NCI-H526 treated with DMSO at 0.1 percent for 48 hours (cell line): ENCODE measurements at regions not wholly inside any gene's neighbourhood (a gene's known extent, or its start where the extent isn't known, plus 50 kb on each side); places are given as distances from the start of the nearest gene placed in this dataset.
"Not testable (repeated sequence)": the region's sequence is repeated elsewhere in the genome, so short reads cannot be mapped to it uniquely, and the experiment has no call there.

Source experiments
- DNase-seq: peaks from one replicate; lab custom pipeline; 2025; lab: John Stamatoyannopoulos, UW

DNA sequence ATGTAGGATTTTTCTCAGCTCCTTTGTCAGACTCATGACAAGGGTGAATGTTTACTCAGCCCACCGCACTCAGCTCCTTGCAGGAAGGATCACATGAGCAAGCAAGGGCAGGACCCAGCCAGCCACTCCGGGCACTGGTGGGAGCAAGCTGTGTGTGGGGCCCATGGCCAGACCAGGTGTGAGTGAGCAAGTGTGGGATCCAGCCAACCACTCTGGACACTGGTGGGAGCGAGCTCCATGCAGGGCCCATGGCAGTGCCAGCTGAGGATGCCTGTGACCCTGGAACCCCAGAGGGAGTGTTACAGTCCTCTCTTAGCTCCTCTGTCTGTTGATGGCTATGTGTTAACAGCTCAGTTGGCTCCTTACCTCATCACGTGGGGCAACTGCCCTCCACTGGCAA lies 2750.6 kb downstream of the PCDH7 start:
- DNase-seq, result no peak

DNA sequence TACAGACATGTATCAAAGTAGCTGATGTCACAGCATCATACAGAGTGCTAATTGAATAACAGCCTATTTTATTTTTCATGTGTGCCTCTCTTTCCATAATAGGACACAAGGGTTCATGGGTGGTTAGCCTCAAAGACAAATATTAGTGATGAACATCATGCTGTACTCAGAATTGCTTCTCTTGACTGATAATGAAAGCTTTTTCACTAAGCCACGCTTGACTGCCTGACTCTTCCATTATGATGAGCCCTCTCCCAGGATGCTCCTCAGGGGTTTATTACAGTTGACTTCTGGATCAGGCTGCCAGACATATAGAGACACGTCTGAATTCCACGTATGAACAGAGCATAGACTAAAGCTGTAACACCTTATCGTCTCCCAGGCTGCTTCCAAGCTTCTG lies 2757.5 kb downstream of the PCDH7 start:
- no peak for DNase-seq

DNA sequence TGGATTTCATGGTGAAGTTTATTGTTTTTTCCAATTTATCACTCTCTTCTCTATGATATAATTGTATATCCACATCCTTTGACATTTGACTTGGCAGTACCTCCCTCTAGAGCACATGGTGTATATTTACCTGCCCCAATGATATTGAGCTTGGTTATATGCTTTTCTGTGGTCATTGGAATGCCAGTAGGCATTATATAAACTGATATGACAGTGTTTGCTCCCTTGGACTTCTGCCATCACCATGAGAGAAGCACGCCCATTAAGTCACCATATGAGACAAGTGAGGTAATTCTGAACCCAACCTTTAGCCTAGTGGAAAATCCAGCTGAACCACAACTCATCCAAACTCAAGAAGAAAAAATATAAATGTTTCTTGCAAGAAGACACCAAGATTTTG lies 2761.5 kb downstream of the ARAP2 start:
- no peak for DNase-seq

DNA sequence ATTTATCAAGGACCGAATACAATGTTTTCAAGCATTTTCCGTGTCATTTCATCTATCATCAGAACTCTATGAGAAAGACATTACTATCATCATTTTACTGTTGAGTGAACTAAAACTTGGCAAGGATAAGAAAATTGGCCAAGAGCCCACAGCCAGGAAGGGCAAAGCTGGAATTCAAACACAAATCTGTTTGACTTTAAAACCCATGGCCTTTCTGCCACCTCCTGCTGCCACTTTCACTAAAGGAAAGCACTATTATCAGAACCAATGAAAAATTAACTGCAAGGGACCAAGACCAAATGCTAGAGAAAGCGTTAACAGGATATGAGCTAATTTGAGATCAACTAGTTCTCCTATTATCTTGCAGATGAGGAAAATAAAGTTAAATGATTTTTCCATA lies 2759.2 kb downstream of the ARAP2 start:
- no peak for DNase-seq

DNA sequence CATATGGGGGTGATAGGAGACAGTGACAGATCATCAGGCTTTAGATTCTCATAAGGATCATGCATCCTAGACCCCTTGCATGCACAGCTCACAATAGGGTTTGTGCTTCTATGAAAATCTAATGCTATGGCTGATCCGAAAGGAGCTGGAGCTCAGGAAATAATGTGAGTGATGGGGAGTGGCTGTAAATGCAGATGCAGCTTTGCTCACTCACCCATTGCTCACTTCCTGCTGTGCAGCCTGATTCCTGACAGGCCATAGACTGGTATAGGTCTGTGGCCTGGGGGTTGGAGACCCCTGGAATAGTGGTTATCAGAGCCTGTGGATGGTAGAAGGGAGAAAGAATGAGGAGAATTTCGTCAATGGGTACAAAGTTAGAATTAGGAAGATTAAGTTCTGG lies 2751.1 kb downstream of the ARAP2 start:
- no peak for DNase-seq

DNA sequence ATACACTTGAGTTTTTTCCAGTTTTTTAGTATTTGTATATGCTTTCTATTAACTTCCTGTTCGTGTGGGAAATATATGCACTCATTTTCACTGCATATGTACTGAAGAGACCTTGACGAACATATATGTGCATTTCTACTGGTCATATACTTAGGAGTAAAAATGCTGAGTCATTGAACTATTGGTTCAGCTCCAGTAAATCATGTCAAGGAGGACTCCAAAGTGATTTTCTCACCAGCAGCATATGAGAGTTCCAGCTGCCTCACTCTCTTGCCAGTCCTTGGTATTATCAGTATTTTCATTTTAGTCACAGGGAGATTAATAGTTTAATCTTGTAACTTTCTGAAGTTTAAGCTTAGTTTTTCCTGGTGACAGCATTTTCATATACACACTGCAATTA lies 2750.2 kb downstream of the ARAP2 start:
- no peak for DNase-seq

DNA sequence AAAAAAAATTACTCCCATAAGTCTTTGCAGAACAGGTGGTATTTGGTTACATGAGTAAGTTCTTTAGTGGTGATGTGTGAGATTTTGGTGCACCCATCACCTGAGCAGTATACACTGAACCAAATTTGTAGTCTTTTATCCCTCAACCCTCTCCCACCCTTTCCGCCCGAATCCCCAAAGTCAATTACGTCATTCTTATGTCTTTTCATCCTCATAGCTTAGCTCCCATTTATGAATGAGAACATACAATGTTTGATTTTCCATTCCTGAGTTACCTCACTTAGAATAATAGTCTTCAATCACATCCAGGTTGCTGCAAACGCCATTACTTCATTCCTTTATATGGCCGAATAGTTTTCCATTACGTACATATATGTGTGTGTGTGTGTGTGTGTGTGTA lies 2742.7 kb downstream of the ARAP2 start:
- not testable (repeated sequence) for DNase-seq

DNA sequence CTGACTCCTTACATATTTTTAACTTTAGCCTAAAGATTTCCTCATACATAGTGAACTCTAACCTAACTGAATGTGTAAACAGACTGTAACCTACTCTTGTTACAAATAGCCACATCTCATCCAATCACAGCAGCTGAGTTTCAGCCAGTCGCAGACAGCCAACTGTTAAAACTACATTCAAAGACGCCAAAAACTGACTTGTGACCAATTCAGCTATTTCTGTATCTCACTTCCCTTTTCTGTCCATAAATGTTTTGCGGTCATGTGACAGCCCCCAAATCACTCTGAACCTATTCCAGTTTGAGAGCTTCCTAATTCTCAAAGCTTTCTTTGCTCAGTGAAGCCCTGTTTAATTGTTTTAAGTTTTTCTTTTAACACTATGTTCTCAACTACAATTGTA lies 2731.9 kb downstream of the ARAP2 start:
- no peak for DNase-seq

DNA sequence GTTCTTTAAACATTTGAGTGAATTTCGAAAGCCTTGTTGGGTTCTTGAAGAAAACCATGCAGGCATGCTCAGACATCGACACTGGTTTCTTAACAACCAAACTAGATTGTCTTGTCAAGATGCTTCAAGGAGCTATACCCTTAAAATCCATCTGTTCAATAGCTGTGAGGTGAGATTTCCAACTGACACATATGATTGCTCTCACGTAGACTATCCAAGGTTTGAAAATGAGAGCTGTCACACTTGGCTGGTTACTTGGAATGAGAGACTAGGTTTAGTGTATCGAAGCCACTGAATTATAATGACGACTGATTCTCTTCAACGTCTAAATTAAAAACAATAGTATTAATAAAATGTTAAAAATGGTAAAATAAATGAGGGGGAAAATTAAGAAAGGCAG lies 2725.5 kb downstream of the ARAP2 start:
- DNase-seq, result no peak

DNA sequence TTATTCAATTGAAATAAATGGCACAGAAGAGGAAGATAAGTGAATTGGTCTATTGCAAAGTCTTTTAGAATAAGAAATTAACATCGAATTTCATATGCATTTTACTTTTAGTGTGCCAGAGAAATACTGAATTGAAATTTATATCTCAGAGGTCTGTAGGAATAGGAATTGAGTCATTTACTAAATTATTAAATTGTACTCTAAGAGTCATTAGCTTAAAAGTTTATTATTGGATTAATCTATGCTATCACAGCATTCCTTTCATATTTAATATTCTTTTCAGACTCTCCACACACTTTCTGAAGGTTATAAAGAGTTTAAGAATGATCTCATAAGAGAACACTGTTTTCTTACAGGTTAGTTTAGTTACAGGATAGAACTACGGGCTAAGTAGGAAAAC lies 2711.5 kb downstream of the ARAP2 start:
- no peak for DNase-seq

DNA sequence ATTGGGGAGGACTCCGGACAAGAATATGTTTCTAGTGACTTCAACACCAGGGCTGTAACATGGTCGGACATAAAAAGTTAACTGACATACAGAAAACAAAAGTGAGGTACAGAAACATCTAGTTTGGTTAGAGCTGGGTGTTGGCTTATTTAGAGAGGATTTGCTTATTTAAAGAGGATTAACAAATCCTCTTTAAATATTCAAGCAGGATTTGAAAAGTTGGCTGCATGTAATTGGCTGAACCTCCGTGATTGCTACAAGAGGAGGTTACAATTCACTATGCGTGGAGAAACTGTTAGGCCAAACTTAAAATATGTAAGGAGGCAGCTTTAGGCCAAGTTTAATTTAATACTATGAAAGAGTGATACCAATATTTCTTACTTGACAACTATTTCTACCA lies 2707.4 kb downstream of the ARAP2 start:
- DNase-seq, result peak; percentile 43

DNA sequence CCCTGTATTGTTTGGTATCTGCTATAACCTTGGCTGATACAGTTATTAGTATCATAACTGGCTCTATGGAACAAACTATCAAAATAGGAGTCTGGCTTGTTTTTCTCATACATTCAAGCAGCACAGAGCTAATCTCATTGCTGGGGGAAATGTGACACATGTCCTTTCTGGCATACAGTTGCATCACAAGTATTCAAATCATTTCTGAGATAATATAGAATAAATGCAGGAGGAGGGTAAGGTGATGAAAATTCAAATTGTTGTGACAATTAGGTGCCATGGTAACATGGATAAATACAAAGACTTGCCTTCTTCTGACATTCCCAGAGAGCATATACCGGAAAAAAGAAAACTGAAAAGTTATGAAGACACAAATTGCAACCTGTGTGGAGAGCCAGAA lies 2706.8 kb downstream of the ARAP2 start:
- DNase-seq, result peak; percentile 50

DNA sequence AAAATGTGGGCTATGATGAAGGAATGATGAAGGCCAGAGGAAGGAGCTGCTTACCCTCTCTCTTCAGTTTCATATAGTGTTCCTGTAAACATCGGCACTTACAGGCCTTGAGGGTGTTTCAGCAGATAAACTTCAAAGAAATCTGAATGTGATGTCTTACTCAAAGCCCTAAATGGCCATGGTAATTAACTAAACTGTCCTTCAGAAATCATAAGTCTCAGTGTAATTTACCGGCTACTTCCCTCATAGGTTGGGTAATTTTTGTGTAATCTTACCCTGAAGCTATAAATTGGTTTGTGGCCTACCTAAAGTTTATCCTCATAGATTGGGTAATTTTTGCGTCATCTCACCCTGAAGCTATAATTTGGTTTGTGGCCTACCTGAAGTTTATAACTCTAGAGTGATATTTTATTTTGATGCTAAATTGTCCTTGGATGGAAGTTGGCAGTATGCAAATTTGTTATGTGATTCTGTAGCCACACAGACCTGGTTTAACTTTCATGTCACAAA lies 2700.3 kb downstream of the ARAP2 start:
- no peak for DNase-seq

DNA sequence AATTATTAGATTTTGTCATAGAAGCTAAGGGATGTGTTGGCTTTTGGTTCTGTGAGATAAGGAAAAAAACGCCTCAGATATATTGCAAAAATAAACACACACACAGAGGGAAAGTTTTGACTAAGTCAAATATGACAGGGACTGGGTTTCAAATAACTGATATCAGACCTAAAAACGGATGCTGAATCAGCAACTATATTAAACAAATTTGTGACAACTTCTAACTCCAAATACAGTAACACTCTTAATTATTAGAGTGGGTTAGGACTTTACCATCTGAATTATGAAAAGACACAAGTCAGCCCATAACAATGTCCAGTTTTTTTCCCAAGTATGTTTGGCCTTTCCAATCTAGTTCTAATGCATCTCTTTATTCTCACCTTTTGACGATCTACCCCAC lies 2693.1 kb downstream of the ARAP2 start:
- no peak for DNase-seq

DNA sequence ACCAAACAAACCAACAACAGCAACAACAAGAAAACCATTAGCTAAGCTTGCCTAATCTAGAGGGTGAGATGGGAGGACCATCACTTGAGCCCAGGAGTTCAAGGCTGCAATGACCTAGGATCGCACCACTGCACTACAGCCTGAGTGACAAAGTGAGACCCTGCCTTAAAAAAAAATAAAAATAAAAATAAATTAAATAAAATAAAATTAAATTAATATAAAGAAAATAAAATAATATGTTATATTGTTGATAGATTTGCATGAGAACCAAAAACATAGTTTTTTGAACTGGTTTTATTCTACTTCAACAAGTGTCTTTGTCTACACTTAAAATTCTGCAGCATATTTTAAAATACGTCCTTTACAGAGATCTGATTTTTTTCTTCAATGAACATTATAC lies 2683.1 kb downstream of the ARAP2 start:
- DNase-seq, result no peak

DNA sequence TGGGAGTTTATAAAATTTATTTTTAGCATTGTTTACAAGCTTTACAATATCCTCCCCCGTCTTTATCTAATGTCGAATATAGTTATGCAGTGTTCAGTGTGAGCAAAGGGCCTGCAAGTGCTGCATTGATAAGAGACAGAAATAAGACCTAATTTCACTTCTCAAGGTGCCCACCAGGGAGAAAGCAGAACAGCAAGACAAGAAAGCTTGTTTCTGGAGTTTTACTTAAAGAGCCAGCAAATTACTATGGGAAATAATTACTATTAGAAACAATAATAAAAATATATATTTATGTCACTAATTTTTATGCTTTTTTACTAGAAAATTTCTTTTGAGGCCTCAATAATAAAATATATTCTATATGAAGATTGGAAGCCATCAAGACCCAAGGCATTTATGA lies 2677.7 kb downstream of the ARAP2 start:
- no peak for DNase-seq

DNA sequence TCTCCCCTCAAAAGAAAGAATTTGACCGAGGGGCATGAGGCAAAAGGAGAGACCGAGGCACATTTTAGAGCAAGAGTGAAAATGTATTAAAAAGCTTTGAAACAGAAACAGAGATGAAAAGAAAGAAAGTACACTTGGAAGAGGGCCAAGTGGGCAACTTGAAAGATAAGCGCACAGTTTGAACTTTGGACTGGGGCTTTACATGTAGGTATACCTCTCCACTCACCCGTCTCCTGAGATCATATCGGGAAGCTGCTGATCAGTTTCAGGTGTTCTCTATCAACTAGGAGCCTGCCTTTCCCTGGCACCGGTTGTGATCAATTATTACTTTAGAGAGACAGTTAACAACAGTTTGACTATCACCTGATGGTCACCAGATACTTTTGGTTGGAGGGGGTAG lies 2666.5 kb downstream of the ARAP2 start:
- DNase-seq, result no peak

DNA sequence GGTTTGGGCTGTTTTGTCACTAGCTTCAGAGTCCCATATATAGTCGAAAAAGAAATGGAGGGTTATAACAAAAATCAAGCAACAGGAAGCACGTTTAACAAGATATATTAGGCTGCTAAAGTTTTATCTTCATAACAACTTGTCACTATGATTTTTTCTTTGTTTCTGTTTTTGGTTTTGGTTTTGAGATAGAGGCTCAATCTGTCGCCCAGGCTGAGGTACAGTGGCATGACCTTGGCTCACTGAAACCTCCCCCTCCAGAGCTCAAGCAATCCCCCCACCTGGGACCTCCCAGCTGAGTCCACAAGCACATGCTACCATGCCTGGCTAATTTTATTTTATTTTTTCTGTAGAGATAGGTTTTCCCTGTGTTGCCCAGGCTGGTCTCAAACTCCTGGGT lies 2664.4 kb downstream of the ARAP2 start:
- DNase-seq, result no peak

DNA sequence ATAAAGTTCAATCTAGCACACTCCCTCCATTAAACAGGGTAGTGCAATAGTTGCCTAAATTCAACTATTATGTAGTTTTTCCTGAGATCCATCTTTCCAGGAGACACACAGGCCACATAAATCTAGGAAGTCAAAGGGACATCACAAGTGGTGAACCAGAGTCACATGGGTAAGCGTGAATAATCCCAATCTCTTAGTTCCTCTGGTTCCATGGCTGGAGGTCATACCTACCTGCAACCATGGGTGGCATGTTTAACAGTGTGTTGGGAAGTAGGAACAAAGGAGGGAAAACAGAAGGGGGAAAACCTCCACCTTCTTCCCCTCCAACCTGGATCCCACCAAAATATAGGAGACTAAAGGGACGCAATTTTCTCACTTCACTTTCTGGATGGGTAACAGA lies 2651.6 kb downstream of the ARAP2 start:
- DNase-seq, result no peak

DNA sequence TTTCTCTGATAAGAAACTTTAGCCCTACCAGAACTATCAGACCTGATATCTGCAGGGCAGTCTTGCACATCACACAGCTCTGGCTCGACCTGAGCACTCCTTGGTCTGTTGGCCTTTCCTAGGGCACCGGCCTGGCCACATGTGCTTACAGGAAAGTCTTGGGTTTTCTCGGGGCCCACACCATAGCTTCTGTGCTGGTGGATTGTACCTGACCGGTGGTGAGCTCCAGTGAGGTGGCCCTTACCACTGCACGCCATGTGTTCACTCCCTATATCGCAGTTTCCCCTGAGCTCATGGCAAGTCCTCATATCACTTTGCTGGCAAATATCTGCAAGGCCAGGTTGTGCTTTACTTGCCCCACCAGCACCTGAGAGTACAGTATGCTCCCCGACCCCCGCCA lies 2637.4 kb downstream of the ARAP2 start:
- no peak for DNase-seq

DNA sequence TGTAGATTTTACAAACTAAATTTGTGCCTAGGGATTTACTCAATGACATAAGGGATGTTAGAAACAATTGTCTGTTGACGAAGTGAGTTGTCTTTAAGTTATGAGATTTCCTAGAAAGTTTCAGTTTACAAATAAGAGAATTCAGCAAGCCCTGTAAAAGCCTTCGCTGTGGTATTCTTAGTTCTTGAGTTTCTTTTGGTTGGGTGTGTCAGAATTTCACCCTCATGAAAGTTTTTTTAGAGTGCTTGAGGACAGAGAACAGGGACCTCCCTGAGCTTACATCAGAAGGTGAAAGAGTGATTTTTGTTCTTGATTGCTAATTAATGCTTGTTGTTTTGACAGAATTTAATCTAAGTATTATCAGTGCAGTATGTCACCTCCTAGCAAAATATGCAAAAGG lies 2628.2 kb downstream of the ARAP2 start:
- DNase-seq, result no peak

DNA sequence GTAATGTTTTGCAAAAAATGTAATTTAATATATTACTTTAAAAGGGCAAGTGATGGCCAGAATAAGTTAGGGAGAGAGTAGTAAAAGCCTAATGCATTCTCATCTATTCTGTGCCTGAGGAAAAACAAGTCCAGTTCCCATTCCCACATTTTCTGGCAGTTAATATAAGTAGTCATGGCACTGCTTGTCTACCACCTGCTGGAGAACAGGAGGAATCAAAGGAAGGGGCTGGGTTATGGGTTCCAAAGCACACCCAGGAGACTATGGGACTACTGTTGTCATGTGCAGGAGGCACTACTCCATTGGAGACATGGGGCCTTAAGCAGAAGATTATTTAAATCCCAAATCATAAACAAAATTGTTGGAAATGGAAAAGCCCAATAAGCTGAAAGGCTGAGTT lies 2618.6 kb downstream of the ARAP2 start:
- DNase-seq, result peak; percentile 21

DNA sequence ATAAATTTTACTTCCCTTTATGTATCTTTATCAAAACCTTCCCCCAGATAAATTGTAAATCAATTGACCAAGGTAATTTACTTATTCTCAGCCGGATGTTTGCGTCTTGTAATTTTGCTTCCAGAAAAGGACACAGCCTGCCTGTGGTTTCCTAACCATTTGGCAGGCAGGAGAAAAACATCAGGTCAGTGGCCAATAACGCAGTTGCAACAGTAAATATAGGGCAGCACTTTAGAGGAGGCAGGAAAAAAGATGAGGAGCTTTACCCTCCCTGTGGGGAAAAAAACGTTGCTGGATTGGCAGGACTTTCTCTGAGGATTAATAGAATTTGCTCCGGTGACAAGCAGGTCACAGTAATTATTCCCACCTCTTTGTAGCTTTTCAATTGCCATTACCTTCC lies 2618.1 kb downstream of the ARAP2 start:
- DNase-seq, result no peak

DNA sequence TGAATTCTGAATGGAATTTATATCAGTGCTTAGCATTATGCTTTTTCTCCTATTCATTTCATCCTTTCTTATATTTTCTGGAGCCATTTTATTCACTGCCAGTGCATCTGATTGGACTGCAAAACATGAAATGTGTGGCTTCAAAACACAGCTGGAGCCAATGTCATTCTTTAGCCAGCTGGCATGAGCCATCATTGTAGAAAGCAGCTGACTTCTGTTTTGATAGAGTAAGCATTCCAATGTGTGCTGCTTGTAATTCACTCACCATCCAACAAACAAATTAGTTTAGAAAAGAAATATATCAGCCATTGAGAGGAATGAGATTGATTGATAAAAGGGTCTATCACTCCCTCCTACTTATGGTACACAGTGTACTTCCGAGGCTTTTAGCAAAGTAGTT lies 2616.0 kb downstream of the ARAP2 start:
- DNase-seq, result no peak

DNA sequence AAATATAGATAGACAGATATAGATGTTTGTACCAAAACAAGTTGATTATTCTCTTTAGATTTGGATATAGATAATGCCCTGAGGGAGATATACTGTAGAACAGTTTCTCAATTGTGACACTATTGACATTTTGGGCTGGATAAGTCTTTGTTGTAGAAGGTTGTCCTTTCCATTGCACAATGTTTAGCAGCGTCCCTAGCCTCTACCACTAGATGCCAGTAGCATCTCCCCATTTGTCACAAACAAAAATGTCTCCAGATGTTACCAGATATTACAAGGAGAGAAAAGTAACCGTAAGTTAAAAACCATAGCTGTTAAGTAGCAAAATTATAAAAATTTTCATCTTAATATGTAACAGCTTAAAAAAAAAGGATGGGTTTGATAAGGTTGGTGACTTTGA lies 2595.3 kb downstream of the ARAP2 start:
- no peak for DNase-seq
